GM21528 (cell line): ENCODE measurements at regions not wholly inside any gene's neighbourhood (a gene's known extent, or its start where the extent isn't known, plus 50 kb on each side); places are given as distances from the start of the nearest gene placed in this dataset.
"Not testable (repeated sequence)": the region's sequence is repeated elsewhere in the genome, so short reads cannot be mapped to it uniquely, and the experiment has no call there.

Experiments
- ATAC-seq: cut with Tn5 transposase; IDR thresholded peaks from one replicate; pipeline ENCODE4 v1.9.1; 2021; ENCODE audit warnings: mild to moderate bottlenecking, moderate library complexity; ENCODE audit not compliant: unreplicated experiment, low FRiP score

GRCh38 chrX:40938423-40938822 is 146.8 kb upstream of the USP9X start:
- ATAC-seq: no peak

DNA sequence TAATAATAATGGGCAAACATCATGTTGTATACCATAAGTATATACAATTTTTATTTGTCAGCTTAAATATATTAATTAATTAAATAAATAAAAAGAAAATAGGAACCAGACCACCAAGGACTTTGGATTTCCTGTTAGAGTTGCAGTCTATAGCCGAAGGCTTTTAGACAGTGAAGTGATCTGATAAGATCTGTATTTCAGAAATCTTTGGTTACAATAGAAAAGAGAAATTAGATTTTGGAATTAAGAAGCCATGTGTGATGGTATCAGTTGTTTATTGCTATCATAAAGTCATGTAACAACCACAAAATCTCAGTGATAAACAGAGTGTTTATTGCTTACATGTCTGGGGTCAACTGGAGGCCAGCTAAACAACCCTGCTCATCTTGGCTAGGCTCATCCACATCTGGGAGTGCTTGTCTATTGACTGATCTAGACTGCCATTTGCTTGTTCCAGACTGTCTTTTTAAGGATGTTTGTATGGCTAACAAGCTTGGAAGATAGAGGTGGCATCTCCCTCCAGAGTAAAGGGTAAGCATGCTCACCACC is 142.1 kb upstream of the USP9X start:
- ATAC-seq: no peak

DNA sequence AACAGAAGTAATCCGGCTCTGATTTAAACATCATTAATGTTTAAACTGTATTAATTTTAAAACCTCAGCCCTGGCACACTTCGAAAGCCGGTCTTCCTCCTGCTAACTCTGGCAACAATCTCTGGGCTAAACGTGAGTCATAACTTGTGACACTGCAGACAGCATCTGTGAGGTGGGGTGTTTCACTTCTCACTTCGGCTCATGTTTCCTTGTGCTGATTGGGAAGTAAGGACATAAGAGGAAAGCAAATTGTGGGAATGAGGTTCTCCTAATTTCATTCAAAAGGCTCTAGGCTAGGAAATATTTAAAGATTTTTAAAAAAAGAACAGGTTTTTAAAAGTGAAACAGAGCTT is 139.9 kb upstream of the USP9X start:
- ATAC-seq: no peak

- no peak for ATAC-seq
Measured at GRCh38 chrX:40947276-40947675, 138.0 kb upstream of the USP9X start.

DNA sequence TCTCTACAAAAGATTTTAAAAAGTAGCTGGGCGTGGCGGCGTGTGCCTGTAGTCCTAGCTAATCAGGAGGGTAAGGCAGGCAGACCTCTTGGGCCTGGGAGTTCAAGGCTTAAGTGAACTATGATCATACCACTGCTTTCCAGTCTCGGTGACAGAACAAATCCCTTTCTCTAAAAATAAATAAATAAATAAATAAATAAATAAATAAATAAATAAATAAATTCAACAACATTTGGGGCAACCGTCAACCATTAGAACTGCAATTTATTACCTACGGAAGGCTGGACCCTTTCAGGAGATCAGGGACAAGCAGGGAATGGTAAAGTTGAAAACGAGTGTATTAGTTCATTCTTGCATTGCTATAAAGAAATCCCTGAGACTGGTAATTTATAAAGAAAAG is 136.2 kb upstream of the USP9X start:
- ATAC-seq: no peak

- no peak for ATAC-seq
Measured at GRCh38 chrX:40950546-40950945, 134.7 kb upstream of the USP9X start.

- ATAC-seq: not testable (repeated sequence)
Measured at GRCh38 chrX:40951407-40951806, 133.8 kb upstream of the USP9X start.

DNA sequence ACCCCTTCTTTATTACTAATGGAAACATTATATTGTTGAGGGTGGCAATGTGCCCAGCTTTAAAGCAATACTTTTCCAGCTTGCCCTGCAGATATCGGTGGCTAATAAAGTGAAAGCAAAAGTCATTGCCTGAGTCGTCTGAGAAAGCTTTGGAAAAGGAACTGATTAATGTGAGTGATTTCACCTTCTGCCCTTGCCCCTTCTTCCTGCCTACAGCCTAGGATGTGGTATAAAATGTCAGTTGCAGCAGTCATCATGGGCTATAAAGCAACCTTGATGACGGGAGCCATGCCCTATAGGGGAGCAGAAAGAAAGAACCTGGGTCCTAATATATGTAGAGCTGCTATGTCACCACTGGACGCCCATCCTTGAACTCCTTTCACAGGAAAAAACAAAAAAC is 132.4 kb upstream of the USP9X start:
- ATAC-seq: no peak

DNA sequence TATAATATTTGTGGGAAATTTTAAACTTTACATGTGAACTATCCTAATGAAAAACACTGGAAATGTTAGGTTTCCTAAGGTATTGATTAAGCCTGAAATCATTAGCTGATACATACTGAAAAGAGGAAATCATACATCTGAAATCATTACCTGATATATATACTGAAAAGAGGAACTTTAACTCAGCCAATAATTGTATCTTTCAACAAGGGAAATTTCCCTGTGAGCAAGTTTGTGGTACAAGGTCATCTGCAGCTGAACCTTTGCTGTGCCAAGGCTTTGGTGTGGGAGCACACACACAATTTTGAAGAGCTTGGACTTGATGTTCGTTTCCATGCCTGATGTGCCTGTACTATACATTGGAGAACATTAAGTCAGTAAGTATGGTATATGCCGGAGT is 131.9 kb upstream of the USP9X start:
- no peak for ATAC-seq

- ATAC-seq: no peak
Measured at GRCh38 chrX:40960041-40960440, 125.2 kb upstream of the USP9X start.

DNA sequence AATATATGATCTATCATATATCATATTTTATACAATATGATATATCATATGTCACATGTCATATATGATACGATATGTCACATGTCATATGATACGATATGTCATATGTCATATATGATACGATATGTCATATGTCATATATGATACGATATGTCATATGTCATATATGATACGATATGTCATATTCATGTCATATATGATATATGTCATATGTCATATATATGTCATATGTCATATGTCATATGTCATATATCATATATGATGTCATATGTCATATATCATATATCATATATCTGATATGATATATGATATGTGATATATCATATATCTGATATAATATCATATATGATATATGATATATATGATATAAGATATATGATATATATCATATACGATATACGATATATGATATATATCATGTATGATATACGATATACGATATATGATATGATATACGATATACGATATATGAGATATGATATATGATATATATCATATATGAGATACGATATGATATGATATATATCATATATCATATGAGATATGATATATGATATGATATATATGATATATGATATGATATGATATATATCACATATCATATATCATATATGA is 122.3 kb upstream of the USP9X start:
- ATAC-seq: no peak

DNA sequence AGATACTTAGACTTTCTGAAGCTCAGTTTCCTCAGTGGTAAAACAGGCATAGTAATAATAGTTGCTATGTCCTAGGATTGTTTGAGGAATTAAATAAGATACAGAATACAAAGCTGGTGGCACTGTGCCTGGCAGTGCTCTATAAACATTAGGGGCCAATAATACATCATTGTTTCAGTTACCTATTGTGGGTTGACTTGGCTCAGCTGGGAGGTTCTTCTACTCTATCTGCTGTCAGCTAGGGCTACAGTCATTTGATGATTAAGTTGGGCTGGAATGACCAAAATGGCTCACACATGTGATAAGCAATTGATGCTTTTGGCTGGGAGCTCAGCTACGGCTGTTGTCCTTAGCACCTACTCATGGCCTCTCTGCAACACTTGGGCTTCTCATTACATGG is 121.2 kb upstream of the USP9X start:
- ATAC-seq: no peak

- ATAC-seq: no peak
Measured at GRCh38 chrX:40964633-40965586, 120.3 kb upstream of the USP9X start.

- no peak for ATAC-seq
Measured at GRCh38 chrX:40966213-40966820, 118.9 kb upstream of the USP9X start.

GRCh38 chrX:40968180-40968579 is 117.1 kb upstream of the USP9X start:
- no peak for ATAC-seq

GRCh38 chrX:40971736-40972135 is 113.5 kb upstream of the USP9X start:
- ATAC-seq: no peak

GRCh38 chrX:40973619-40974018 is 111.6 kb upstream of the USP9X start:
- ATAC-seq: no peak

DNA sequence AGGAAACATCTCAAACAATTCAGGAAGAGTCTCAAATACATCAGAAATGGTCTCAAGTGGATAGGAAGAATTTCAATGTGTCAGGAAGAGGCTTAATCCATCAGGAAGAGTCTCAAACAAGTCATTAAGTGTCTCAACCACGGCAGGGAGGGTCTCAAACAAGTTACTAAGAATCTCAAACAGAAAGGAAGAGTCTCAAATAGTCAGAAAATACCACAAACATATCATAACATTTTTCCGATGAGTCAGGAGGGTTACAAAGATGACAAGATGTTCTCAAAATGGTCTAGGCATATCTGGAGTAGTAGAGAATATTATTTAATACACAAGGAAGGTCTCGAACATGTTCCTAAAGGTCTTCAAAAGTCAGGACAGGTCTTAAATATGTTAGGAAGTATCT is 109.3 kb upstream of the USP9X start:
- no peak for ATAC-seq

DNA sequence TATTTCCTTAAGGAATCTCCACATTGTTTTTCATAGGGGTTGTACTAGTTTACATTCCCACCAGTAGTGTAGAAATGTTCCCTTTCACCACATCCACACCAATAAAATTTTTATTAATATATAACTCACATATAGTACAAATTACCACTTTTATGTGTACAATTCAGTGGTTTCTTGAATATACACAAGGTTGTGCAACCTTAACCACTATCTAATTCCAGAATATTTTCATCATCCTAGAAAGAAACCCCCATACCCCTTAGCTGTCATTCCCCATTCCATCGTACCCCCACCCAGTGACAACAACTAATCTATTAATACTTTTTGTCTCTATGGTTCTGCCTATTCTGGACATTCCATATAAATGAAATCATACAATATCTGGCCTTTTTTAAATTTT is 108.3 kb upstream of the USP9X start:
- ATAC-seq: no peak

- no peak for ATAC-seq
Measured at GRCh38 chrX:40984962-40985361, 100.3 kb upstream of the USP9X start.

DNA sequence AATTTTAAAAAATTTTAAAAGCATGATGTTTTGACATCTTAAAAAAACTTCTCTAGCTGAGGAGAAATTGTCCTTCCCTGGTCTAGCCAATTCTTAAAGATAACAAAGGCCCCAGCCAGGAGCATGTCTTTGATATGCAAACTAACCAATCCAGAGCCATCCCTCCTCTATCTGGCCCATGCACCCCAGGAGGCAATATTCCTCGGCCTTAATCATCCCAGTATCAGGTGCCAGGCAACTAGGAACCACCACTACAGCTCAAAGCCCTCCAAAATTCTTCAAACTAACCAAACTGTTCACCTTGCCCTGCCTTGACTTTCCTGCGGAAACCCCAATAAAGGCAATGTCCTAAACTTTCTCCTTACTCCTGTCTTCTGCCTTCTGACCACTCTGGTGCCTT is 97.8 kb upstream of the USP9X start:
- no peak for ATAC-seq
